HG02642 (cell line): ENCODE measurements at regions not wholly inside any gene's neighbourhood (a gene's known extent, or its start where the extent isn't known, plus 50 kb on each side); places are given as distances from the start of the nearest gene placed in this dataset.
"Not testable (repeated sequence)": the region's sequence is repeated elsewhere in the genome, so short reads cannot be mapped to it uniquely, and the experiment has no call there.

Source experiments
- ATAC-seq: cut with Tn5 transposase; IDR thresholded peaks from one replicate; pipeline ENCODE4 v1.9.1; 2021; ENCODE audit warnings: mild to moderate bottlenecking; ENCODE audit not compliant: unreplicated experiment, poor library complexity

DNA sequence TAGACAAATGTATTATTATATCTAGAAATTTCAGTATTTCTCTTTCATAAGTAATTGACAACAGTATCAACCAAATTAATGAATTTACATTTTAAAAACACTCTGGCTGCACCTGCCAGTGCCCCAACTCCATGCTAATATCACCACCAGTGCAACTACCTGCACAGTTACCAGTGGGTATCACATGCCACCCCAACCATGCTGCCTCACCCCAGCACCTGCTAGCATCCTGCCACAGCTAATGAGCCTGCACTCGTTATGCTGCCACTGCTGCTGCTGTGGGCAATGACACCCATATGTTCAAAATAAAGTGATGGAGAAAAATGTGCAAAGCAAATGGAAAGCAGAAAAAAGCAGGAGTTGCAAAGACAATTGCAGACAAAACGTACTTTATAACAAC is 855.9 kb upstream of the MANEA start:
- no peak for ATAC-seq

GRCh38 chr6:94713446-94713845 is 863.9 kb upstream of the MANEA start:
- no peak for ATAC-seq

GRCh38 chr6:94698773-94699172 is 878.6 kb upstream of the MANEA start:
- no peak for ATAC-seq

DNA sequence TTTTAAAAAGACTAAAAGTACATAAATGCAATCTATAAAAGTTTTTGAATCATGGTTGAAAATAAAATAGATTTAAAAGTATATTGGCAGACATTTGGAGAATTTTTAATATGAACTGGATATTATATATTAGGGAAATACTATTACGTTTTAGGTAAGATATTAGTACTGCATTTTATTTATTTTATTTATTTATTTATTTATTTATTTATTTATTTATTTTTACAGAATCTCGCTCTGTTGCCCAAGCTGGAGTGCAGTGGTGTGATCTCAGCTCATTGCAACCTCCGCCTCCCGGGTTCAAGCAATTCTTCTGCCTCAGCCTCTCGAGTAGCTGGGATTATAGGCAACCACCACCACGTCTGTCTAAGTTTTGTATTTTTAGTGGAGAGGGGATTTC is 890.1 kb upstream of the MANEA start:
- ATAC-seq, result not testable (repeated sequence)

GRCh38 chr6:94683409-94683808 is 893.9 kb upstream of the MANEA start:
- no peak for ATAC-seq

DNA sequence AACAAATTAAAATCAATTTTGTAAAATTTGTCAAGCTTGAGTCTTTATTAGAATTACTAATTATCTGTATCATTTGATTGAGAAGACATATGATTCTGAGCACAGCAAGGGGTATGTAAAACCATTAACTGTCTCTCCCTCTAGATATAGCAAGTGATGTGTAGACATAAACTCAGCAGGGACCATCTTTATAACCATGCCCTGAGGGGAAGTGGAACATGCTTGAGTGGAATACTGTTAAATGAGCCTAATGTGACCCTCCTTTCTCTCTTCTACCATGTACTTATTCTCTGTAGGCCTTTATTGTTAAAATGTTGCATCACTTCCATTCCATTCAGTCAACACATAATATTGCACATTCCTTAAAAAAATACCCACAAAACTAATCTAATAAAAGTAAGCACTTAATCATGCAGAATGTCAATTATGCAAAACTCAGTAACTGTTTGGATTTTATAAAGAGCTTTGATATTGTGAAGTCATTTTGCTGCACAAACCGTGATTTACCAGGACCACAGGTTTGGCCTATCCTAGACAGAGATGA is 896.6 kb upstream of the MANEA start:
- ATAC-seq, result no peak

DNA sequence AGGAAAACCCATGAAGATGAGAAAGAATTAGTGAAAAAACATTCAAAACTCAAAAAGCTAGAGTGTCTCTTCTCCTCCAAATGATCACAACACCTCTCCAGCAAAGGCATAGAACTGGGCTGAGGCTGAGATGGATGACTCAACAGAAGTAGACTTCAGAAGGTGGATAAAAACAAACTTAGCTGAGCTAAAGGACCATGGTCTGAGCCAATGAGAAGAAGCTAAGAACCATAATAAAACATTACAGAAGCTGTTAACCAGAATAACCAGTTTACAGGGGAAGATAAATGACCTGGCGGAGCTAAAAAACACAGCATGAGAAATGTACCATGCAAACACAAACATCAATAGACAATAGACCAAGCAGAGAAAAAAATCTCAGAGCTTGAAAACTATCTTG is 904.1 kb upstream of the MANEA start:
- ATAC-seq, result no peak

DNA sequence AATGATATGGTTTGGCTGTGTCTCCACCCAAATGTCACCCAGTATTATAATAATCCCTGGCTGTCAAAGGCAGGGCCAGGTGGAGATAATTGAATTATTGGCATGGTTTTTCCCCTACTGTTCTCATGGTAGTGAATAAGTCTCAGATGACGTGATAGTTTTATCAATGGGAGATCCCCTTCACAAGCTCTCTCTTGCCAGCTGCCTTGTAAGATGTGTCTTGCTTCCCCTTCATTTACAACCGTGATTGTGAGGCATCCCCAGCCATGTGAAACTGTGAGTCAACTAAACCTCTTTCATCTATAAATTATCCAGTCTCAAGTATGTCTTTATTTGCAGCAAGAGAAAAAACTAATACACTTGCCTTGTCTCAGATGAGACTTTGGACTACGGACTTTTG is 907.3 kb upstream of the MANEA start:
- ATAC-seq, result no peak

DNA sequence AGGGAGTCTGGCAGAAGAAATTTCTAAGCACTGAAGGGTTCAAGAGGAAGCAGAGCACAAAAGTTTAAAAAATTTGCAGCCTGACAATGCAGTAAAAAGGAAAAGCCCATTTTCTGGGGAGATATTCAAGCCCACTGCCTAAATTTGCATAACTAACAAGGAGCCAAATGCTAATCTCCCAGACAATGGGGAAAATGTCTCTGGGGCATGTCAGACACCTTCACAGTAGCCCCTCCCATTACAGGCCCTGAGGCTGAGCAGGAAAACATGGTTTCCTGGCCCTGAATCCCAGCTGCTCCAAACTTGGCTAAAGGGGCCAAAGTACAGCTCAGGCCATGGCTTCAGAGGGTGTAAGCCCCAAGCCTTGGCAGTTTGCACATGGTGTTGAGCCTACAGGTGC is 908.5 kb upstream of the MANEA start:
- ATAC-seq, result no peak

DNA sequence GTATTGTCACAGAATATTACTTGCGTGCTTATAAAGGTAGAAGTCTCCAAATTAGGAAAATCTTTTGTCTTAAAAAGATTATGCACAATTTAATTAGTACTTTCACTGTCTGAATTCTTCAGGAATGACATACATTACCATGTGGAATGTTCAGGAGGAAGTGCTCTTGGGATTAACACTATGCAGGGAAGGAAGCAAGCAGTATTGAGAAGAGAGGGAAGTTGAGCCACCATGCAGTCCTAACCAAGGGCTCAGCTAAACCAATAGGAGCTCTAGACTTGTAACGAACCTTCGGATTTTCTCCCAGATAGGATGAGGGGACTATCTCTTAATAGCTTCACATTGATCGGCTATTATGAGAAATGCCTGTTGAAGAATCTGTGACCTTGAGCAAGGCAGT is 918.4 kb upstream of the MANEA start:
- ATAC-seq, result no peak

DNA sequence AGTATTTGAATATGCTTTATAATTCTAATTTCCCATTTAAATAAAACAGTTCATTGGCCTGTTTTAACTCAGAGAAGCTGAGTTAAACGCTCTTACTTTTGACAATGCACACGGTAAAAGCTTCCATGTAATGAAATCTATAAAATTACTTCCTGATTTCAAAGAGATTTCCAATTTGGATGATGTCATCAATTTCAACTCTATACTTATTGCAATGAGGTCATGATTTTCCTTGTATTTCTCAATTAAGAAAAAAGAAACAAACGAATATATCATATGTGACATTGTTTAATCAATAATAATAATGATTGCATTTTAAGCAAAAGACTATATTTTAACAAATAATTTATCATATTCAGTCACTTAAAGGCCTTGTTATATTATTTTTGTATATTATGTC is 926.1 kb upstream of the MANEA start:
- ATAC-seq, result no peak

- no peak for ATAC-seq
Observed at GRCh38 chr6:94645191-94645590, 932.1 kb upstream of the MANEA start.

DNA sequence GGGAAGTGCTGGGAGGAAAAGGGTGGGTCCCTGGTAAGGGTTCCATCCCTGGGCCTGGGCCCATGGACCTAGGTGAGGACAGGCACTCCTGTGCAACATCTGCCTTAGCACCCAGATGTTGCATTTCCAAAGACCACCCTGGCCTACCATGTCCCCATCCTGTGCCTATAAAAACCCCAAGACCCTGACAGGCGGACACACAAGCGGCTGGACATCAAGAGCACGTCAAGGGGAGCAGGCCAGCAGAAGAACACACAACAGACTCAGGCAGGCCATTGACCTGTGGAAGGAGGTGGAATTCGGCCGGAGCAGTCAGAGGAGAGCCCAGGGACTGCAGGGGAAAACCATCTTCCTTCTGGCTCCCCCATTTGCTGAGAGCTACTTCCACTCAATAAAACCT is 937.8 kb upstream of the MANEA start:
- no peak for ATAC-seq

DNA sequence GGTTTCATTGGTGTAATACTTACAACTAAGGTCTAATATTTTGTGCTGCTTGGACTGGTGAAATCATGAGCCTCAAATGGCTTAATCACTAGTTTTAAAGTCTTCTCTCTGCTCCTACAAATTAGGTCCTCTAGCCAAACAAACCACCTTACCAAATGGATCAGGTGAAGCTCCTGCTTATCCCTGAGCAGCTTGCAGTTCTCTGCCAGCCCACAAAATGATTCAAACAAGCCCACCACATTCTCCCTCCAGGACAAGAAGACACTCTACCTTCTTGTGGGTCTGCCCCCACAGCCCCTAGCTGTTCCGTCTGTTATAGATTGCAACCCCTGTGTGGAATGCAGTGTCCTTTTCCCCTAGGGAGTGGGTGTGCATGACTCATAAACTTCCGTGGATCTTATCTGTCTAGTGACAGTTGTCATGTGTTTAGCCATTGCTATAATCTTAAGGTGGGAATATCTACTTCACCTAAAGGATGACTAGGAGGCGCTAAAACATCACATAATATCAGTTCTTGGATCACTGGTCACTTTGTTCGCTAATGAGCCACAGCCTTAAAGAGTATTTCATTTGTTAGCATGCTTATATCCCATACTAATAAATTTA is 940.5 kb upstream of the MANEA start:
- no peak for ATAC-seq

DNA sequence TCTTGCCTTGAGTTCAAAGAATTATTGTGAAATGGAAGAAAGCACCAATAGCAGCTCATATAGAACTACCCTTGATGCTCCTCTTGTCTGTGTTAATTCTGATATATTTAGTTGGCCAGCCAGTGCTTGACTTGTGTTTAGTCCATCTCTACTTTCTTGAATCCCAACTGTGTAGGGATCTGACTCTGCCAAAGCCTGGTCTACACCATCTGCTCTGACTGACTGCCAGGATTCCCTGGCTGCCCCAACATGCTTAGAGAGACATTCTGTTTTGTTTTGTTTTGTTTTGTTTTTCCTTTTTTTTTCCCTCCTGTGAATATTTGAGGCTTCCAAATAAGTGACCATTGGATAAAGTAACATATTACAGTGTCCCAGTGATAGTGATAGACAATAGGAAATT is 953.7 kb upstream of the MANEA start:
- no peak for ATAC-seq

- no peak for ATAC-seq
Observed at GRCh38 chr6:94622783-94623182, 954.6 kb upstream of the MANEA start.

DNA sequence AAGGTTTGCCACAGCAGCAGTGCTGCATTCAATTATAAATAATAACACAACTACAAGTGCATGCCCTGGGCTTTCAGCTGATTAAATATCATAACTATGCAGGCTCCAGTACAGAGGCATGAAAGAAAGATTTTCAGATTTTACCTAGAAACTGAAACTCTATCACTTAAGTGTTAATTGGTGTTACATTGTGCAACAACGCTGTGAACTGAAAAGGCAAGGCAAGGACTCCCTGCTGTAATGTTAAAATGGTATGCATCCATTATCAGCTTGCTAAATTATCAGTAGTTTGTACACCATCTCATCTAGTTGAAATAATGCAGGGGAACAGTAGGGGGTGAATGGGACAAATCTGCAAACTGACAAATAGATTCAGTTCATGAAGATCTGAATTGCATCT is 976.7 kb upstream of the MANEA start:
- ATAC-seq, result no peak

DNA sequence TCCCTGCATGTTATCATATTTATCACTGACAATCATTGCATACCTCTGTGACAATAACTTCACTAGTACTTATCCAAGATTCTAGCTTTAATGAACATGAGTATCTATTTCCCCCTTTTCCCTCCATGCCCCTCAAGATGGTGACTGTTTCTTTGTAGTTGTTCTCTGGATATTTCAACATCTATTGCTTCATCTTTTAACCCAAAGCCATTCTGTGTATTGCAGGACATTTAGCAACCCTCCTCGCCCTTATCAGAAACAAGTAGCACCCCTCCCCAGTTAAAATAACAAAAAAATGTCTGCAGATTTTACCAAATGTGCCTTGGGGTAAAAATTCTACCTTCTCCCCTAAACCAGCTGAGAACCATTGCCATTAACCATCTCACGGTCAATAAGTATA is 979.8 kb upstream of the MANEA start:
- no peak for ATAC-seq

DNA sequence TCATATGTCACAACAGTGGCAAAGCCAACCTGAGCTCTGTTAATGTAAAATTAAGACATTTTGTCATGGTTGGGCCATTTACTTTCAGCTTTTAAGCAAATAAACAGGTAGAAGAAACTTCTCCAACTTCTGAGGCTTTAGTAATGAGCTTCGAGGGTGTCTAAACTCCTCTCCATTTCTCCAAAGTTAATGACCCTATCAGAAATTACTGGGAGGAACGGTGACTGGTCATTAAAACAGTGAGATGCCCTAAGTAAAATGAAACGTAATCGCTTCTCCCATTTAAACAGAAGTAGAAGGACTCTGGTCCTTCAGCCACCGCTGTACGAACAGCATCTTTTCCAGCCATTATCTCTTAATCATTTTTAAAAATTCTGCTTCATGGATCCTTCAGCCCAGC is 986.9 kb upstream of the MANEA start:
- no peak for ATAC-seq

DNA sequence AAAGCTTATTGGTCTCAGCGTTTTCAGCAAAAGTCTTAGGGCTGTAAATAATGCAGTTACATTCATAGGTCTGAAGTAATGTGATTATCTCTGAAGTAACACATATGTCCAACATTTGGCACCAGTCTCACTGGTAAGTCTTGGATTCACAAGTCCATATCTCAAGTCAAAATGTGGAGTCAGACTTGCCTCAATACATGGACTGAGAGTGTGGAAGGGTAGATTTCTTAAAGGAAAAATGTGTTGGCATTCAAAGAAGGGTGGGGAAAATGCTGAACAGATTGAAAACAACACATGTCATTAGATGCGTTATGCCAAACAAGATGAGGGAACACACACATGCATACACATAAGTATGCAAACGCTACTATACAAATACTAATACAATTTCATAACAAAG is 989.0 kb upstream of the MANEA start:
- ATAC-seq, result no peak

- ATAC-seq, result no peak
Observed at GRCh38 chr6:94584211-94584610, 993.1 kb upstream of the MANEA start.

GRCh38 chr6:94570581-94570980 is 1006.8 kb upstream of the MANEA start:
- no peak for ATAC-seq

GRCh38 chr6:94562846-94563245 is 1014.5 kb upstream of the MANEA start:
- ATAC-seq, result no peak
